HepG2 (cell line): ENCODE measurements at regions not wholly inside any gene's neighbourhood (a gene's known extent, or its start where the extent isn't known, plus 50 kb on each side); places are given as distances from the start of the nearest gene placed in this dataset.

Experiments used
- ATAC-seq: fragments of 200-7000 bp; cut with Tn5 transposase; 3 replicates; pipeline ENCODE4 v1.9.1; 2020; ENCODE audit warnings: mild to moderate bottlenecking, moderate library complexity
- BruUV-seq: library from RNA; stranded (reverse); fragments of 400-500 nt; replicated peaks from 2 replicates; lab custom pipeline; 2021; lab: Mats Ljungman, UMichigan
- CTCF ChIA-PET: fragments of 300-600 bp; formaldehyde crosslinking; extraction: SDS; loops from one replicate; lab custom pipeline; 2021; ENCODE audit warnings: low total read pairs, inconsistent platforms, low intra/inter-chr PET ratio; lab: Yijun Ruan, JAX
- POLR2A ChIA-PET: fragments of 350-600 bp; sonication (Branson Sonifier 250); formaldehyde crosslinking; loops from one replicate; lab custom pipeline; 2020; ENCODE audit warnings: antibody characterized with exemption, inconsistent platforms; lab: Yijun Ruan, JAX
- DNase-seq: peaks from one replicate; pipeline ENCODE4 v3.0.0-alpha.2; 2015; ENCODE audit warnings: low spot score
- FAIRE-seq: peaks from 3 replicates; lab custom pipeline; 2011; peaks lifted over from hg19 to GRCh38; lab: Jason Lieb, UNC
- H2AFZ ChIP-seq: one replicate; pipeline ENCODE4 v1.6.1; 2011; ENCODE audit warnings: low read length, inconsistent platforms
- H3K27ac ChIP-seq: fragments of 300-600 bp; 3 replicates; pipeline ENCODE4 v1.8.0; 2011; ENCODE audit warnings: mixed run types, mild to moderate bottlenecking, mixed read lengths, low read length, inconsistent platforms; ENCODE audit not compliant: insufficient read depth; ENCODE audit errors: extremely low read length
- H3K27me3 ChIP-seq, 2 experiments: fragments of 200-600 bp in 1 of 2; 2 replicates in 1 of 2; 3 replicates in 1 of 2; pipeline versions ENCODE4 v1.6.0 to v1.8.0; 2011; ENCODE audit warnings: low read length in 2 of 2, mild to moderate bottlenecking in 2 of 2, moderate library complexity in 2 of 2, inconsistent platforms in 1 of 2; ENCODE audit not compliant: insufficient read depth in 2 of 2, control insufficient read depth in 1 of 2
- H3K36me3 ChIP-seq, 2 experiments: fragments of 200-600 bp in 1 of 2; replicated peaks in 1 of 2; 2 replicates in 1 of 2; 3 replicates in 1 of 2; pipeline versions ENCODE4 v1.5.1 to v1.8.0; 2011; ENCODE audit warnings: low read length in 2 of 2, inconsistent platforms in 1 of 2; ENCODE audit not compliant: insufficient read depth in 2 of 2, control insufficient read depth in 1 of 2
- H3K4me1 ChIP-seq: 2 replicates; pipeline ENCODE4 v1.5.1; 2012; ENCODE audit warnings: low read length, inconsistent platforms; ENCODE audit not compliant: insufficient read depth
- H3K4me2 ChIP-seq: 2 replicates; pipeline ENCODE4 v1.6.0; 2011; ENCODE audit warnings: low read depth, low read length, inconsistent platforms
- H3K4me3 ChIP-seq, 3 experiments: fragments of 200-600 bp in 1 of 3; sonication (generic), shearing (Covaris generic) in 1 of 3; replicated peaks in 1 of 3; 2 replicates each; pipeline ENCODE4 v1.5.1; 2011 to 2016; ENCODE audit warnings: low read length in 3 of 3, inconsistent platforms in 2 of 3, low read depth in 2 of 3, mild to moderate bottlenecking in 2 of 3, control low read depth in 1 of 3, mixed read lengths in 1 of 3; ENCODE audit not compliant: insufficient read depth in 1 of 3
- H3K79me2 ChIP-seq: one replicate; pipeline ENCODE4 v1.6.1; 2011; ENCODE audit warnings: low read length, inconsistent platforms; ENCODE audit not compliant: insufficient read depth
- H3K9ac ChIP-seq: 2 replicates; pipeline ENCODE4 v1.6.0; 2011; ENCODE audit warnings: mild to moderate bottlenecking, low read depth, low read length, inconsistent platforms; ENCODE audit not compliant: insufficient read depth
- H3K9me3 ChIP-seq: 2 replicates; pipeline ENCODE4 v1.5.1; 2012; ENCODE audit warnings: mild to moderate bottlenecking, low read length
- H4K20me1 ChIP-seq: 2 replicates; pipeline ENCODE4 v1.6.0; 2011; ENCODE audit warnings: inconsistent platforms, mild to moderate bottlenecking, low read length, moderate library complexity; ENCODE audit not compliant: insufficient read depth
- ARHGAP35 ChIP-seq: sonication (generic); formaldehyde crosslinking; IDR thresholded peaks from 2 replicates; pipeline ENCODE4 v1.9.0; 2022; ENCODE audit warnings: mild to moderate bottlenecking, inconsistent platforms, moderate library complexity, missing genetic modification reagents, borderline replicate concordance
- CREBL2 ChIP-seq: sonication (generic); formaldehyde crosslinking; IDR thresholded peaks from 2 replicates; pipeline ENCODE4 v1.8.1; 2023; ENCODE audit warnings: missing genetic modification reagents, mild to moderate bottlenecking, borderline replicate concordance
- ESRRA ChIP-seq: sonication (generic); formaldehyde crosslinking; IDR thresholded peaks from 2 replicates; pipeline ENCODE4 v1.5.1; 2020; ENCODE audit warnings: mild to moderate bottlenecking, low read depth, missing genetic modification reagents
- HMG20B ChIP-seq: conservative IDR thresholded peaks from 2 replicates; pipeline ENCODE4 v1.6.1; 2016; ENCODE audit warnings: missing genetic modification reagents, missing compliant biosample characterization
- KAT8 ChIP-seq: IDR thresholded peaks from 2 replicates; pipeline ENCODE4 v1.6.1; 2016; ENCODE audit warnings: missing genetic modification reagents, missing compliant biosample characterization
- KDM1A ChIP-seq: IDR thresholded peaks from 2 replicates; pipeline ENCODE4 v1.6.1; 2016; ENCODE audit warnings: missing compliant biosample characterization
- MED1 ChIP-seq: sonication (generic); formaldehyde crosslinking; IDR thresholded peaks from 2 replicates; pipeline ENCODE4 v1.4.0; 2020; ENCODE audit warnings: missing genetic modification reagents
- MYC ChIP-seq: sonication (generic); formaldehyde crosslinking; IDR thresholded peaks from 2 replicates; pipeline ENCODE4 v1.9.0; 2021; ENCODE audit warnings: missing genetic modification reagents, borderline replicate concordance
- ZNF234 ChIP-seq: sonication (generic); formaldehyde crosslinking; conservative IDR thresholded peaks from 2 replicates; pipeline ENCODE4 v1.5.1; 2020; ENCODE audit warnings: mild to moderate bottlenecking, missing genetic modification reagents
- ZNF513 ChIP-seq: sonication (generic); formaldehyde crosslinking; conservative IDR thresholded peaks from 2 replicates; pipeline ENCODE4 v1.5.0; 2020; ENCODE audit warnings: missing genetic modification reagents
- WGBS: methylation state at CpG from one replicate; pipeline ENCODE4 v1.1.6; 2017; ENCODE audit warnings: low lambda C conversion rate; 5-methylcytosine and 5-hydroxymethylcytosine counted together
- in situ Hi-C: cut with HindIII; loops from 2 replicates; pipeline ENCODE4 v1.10.0; 2017; ENCODE audit warnings: low pct_unique_long_range_greater_than_20kb; ENCODE audit not compliant: extremely low pct_ligation_motif_present
- intact Hi-C: fragments of 100-400 bp; cut with micrococcal nuclease; formaldehyde crosslinking; loops from one replicate; pipeline ENCODE4 v1.10.0; 2022; ENCODE audit not compliant: unreplicated experiment
- TF ChIP-seq, protein P1 (sequence below): sonication (generic); formaldehyde crosslinking; IDR thresholded peaks from 2 replicates; pipeline ENCODE4 v1.4.0; 2020; ENCODE audit warnings: missing genetic modification reagents

GRCh38 chr2:162989507-162989906 is 150.9 kb upstream of the KCNH7 start:
- no peaks in the 10 kb centered on the region for H4K20me1 ChIP-seq
- DNase-seq (no peak), FAIRE-seq (peak; percentile 26), ATAC-seq (peak; percentile 52; the same call in 2 of the 3 replicates)
- no peak overlapping the region for H2AFZ ChIP-seq
- 6% methylated on average over 3 of the region's 3 CpGs for WGBS
- H3K27ac ChIP-seq: no peak overlapping the region
- no peaks in the 10 kb centered on the region for H3K36me3 ChIP-seq
- POLR2A ChIA-PET: no interaction called here
- CTCF ChIA-PET: no interaction called here
- H3K9ac ChIP-seq: no peak overlapping the region
- no peaks in the 10 kb centered on the region for H3K4me1 ChIP-seq
- H3K4me3 ChIP-seq: no peak overlapping the region
- no peaks in the 10 kb centered on the region for H3K27me3 ChIP-seq
- no peak overlapping the region for H3K4me2 ChIP-seq
- BruUV-seq: no TSS peak
- in situ Hi-C loops: no loop called here
- no peaks in the 10 kb centered on the region for H3K79me2 ChIP-seq
- H3K9me3 ChIP-seq: no peaks in the 10 kb centered on the region
- intact Hi-C loops: no loop called here
- TF ChIP-seq CREBL2 (no peak), KAT8 (CRISPR knock-in tag) (no peak), ARHGAP35 (CRISPR knock-in tag) (no peak), MED1 (CRISPR knock-in tag) (no peak), ESRRA (no peak), ZNF513 (CRISPR knock-in tag) (no peak), HMG20B (CRISPR knock-in tag) (no peak), KDM1A (CRISPR knock-in tag) (no peak), MYC (no peak), ZNF234 (no peak)
- TF ChIP-seq, protein P1, sequence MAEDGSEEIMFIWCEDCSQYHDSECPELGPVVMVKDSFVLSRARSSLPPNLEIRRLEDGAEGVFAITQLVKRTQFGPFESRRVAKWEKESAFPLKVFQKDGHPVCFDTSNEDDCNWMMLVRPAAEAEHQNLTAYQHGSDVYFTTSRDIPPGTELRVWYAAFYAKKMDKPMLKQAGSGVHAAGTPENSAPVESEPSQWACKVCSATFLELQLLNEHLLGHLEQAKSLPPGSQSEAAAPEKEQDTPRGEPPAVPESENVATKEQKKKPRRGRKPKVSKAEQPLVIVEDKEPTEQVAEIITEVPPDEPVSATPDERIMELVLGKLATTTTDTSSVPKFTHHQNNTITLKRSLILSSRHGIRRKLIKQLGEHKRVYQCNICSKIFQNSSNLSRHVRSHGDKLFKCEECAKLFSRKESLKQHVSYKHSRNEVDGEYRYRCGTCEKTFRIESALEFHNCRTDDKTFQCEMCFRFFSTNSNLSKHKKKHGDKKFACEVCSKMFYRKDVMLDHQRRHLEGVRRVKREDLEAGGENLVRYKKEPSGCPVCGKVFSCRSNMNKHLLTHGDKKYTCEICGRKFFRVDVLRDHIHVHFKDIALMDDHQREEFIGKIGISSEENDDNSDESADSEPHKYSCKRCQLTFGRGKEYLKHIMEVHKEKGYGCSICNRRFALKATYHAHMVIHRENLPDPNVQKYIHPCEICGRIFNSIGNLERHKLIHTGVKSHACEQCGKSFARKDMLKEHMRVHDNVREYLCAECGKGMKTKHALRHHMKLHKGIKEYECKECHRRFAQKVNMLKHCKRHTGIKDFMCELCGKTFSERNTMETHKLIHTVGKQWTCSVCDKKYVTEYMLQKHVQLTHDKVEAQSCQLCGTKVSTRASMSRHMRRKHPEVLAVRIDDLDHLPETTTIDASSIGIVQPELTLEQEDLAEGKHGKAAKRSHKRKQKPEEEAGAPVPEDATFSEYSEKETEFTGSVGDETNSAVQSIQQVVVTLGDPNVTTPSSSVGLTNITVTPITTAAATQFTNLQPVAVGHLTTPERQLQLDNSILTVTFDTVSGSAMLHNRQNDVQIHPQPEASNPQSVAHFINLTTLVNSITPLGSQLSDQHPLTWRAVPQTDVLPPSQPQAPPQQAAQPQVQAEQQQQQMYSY (CRISPR knock-in tag): no peak
